HG02885 (cell line): ENCODE measurements at regions not wholly inside any gene's neighbourhood (a gene's known extent, or its start where the extent isn't known, plus 50 kb on each side); places are given as distances from the start of the nearest gene placed in this dataset.
"Not testable (repeated sequence)": the region's sequence is repeated elsewhere in the genome, so short reads cannot be mapped to it uniquely, and the experiment has no call there.

ENCODE experiments used
- ATAC-seq: cut with Tn5 transposase; IDR thresholded peaks from one replicate; pipeline ENCODE4 v1.9.1; 2021; ENCODE audit warnings: mild to moderate bottlenecking; ENCODE audit not compliant: unreplicated experiment, poor library complexity

DNA sequence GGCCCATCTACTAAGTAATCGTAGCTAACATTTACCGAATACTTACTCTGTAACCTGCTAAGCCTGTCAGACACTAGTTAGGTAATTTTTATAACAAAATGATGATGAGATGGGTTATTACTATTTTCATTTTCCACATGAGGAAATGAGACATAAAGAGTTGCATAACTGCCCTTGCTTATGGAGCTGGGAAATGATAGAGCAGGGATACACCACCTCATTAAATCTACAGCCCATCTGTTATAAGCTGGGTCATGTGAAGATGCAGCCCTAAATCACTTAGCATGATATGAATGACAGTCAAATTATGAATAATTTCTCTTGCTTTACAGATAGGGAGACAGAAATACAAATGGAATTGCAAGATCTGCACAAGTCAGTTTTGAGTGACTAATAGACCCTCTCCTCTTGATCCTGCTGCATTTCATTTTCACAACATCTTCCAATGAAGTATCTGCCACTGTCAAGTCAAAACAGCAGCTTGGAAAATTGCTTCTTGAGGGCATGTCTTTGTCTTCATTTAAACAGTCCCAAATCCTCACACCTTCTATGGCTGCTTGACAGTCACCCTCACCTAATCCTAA, 364.7 kb downstream of the PRELID2 start:
- ATAC-seq, result no peak

DNA sequence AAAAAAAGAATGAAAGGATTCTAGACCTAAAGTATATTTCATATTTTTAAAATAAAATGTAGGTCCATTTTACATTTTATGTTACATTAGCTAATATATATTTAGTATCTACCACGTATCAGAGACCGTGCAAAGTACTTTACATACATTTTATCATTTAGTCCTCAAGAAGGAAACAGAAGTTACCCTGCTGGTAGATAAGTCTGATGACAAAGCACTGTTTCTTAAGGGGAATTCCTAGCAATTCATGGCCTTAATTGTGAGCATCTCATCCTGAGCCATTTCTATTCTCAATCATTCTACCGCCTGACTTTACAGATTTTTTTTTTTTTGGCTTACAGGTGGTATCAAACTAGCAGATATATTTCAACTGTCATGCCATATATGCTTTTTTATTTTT, 367.7 kb downstream of the PRELID2 start:
- no peak for ATAC-seq

DNA sequence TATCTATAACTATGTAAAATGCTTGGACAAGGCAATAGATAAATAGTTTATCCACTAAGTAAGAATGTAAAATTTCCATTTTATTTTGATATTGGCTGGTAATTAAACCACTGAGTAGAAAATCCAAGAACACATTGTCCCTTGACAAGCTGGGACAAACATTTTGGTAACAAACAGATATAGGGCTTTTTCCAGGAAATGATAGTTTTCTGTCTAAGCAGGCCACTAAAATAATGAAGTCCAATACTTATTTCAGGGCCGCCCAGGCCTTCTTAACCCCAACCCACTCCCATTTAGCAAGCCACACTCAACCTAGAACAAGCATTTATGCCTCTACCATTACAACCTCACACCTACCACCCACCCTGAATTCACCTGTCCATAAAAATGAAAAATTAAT, 368.6 kb downstream of the PRELID2 start:
- no peak for ATAC-seq

DNA sequence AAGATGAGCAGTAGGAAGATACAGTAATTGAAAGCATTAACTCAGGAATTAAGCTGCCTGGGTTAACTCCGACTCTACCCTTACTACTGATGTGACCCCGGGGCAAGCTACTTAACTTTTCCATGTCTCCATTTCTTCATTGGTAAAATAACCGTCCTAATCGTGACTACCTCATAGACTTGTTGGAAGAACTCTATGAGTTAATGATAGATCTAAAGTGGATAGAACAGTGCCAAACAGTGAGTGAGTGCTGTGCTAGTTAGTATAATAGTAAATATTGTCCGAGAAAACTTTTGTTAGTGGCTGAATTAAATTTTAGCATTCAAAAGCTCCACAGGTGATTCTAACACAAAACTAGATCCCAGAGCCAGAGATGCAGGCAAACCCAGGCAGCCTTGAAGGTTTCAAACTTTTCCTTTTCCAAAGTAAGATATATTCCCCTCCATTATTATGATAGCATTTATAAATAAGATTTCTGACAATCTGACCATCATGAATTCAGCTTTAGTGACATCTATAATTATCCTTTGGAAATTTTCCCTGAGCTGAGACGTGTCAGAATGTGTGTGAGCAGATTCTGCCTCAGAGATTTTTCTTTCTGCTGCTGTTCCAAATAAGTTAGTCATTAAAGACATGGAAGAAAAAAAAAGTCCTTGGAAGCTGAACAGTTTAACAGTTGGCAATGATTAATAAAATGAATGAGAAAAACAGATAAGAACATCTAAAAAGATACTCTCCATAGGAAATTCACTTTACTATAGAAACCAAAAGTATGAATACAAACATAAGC, 369.5 kb downstream of the PRELID2 start:
- no peak for ATAC-seq

DNA sequence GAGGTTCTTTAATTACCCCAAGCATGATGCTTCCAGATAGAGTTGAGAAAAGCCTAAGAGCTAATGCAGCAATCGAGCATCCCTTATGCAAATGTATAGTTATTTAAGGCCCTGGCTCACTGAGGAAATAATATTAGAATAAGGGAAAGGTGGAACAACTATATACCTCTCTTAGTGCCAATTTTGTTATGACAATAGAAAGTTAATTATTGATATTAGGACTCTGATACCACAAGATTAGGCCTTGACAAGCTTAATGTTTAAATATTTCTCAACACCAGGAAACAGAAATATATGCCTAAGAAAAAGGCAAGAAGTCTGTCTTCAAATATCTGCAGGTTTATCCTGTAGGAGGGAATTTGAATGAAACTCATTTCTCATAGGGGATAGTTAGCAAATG, 371.0 kb downstream of the PRELID2 start:
- no peak for ATAC-seq

DNA sequence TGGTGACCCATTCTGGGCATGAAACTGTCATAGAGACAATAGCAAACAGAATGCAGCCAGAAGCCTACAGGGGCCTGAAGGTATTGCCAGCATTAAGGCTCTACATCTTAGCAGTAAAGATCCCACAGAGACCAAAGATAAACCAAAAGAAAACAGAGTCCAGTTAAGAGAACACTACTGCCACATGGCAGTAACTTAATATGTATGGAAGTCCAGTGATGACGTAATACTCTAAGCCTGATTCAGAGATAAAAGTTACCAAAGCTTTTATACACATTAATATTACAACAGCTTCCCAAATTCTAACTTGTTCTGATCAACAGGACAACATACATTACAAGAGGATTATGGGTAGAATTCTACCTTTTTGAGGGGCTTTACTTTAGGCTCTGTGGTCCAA, 371.5 kb downstream of the PRELID2 start:
- ATAC-seq, result no peak

DNA sequence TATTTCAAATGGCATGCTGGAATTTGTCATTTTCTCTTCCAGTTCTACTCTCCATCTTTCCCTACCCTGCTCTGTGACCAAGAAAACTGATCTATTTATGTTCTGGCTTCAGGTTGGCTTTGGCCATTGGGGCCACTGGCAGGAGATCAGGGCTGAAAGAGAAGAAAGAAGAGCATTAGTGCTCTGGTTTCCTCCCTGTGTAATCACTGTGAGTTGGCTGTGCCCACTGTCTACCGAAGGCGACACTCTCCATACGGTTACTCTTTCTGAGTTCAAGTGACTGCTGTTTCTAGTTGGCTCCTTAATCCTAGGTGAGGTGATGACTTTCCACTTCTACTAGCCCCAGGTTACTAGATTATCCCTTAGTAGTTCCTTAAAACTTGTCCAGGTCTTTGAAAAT, 372.6 kb downstream of the PRELID2 start:
- ATAC-seq, result no peak

DNA sequence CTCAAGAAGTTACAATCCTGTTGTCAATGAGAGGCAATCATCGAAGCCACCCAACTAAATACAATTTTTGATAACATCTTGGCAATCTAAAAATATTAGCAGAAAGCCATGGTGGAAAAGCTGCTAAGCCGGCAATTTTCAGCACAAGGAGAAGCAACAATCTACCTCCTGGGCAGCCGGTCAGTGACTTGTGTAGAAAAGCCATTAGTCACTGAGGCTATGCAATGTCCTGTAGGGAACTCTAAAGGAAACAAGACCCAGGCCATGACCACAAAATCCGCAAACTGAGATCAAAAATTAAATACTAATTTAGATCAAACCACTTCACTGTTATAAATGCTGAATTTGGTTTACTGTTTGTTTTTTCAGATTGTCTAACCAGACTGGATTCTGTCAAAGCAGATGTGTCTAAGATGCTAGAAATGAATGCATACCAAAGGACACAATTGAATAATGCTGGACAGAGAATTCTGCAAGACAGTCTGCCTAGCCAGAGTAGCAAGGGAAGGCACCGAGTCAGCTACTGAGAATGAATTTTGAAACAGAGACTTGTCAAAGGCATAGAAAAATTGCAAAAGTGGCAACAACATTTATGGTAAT, 384.8 kb downstream of the PRELID2 start:
- ATAC-seq, result no peak

DNA sequence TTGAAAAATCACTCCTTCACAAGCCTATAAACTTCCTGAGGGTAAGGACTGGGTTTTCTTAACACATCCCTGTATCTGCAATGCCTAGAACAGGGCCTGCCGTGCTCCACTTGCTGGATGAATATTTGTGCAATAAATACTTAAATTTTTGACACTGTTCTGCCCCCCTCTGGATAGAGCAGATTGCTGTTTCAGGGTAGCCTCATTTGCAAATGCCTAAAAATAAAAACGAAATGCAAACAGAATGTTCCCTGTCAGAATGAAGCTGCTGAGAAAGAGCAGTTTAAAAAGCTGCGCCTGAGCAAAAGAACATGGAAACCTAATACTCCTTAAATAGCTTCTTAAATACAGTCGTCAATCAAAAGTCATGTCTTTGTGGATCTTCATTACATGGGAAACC, 385.3 kb downstream of the PRELID2 start:
- no peak for ATAC-seq

DNA sequence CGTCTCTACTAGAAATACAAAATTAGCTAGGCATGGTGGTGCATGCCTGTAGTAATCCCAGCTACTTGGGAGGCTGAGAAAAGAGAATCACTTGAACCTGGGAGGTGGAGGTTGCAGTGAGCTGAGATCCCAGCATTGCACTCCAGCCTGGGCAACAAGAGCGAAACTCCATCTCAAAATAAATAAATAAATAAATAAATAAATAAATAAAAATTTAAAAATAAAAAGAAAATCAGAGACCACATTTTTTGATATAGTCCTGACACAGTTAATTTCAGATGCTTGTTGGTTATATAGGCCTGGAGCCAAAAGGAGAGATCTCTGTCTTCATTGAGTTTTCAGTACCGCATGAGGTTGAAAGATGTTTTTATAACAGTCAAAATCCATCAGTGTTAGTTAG, 388.3 kb downstream of the PRELID2 start:
- ATAC-seq, result not testable (repeated sequence)

DNA sequence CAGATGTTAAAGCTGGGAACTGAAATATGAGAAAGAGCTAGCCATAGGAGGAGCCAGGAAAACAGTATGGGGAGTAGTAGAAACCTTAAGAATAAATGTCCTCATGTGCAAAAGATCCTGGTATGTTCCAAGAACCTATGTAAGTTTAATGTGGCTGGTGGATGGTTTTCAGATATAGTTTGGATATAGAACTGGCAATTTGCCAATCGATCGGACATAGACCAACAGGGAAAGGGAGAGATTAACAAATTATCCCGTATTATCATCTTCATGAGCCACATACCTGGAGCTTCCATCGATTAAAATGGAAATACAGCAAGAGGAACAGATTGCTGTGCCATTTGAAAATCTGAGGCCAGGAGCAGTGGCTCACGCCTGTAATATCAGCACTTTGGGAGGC, 388.7 kb downstream of the PRELID2 start:
- ATAC-seq, result no peak

DNA sequence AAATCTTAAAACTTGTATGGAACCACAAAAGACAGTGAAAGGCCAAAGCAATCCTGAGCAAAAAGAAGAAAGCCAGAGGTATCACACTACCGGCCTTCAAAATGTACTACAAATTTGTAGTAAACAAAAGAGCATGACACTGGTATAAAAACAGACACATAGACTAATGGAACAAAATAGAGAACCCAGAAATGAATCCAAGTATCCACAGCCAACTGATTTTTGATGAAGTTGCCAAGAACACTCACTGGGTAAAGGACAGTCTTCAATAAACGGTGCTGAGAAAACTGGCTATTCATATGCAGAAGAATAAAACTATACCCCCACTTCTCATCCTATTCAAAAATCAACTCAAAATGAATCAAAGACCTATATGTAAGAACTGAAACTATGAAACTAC, 390.1 kb downstream of the PRELID2 start:
- no peak for ATAC-seq

DNA sequence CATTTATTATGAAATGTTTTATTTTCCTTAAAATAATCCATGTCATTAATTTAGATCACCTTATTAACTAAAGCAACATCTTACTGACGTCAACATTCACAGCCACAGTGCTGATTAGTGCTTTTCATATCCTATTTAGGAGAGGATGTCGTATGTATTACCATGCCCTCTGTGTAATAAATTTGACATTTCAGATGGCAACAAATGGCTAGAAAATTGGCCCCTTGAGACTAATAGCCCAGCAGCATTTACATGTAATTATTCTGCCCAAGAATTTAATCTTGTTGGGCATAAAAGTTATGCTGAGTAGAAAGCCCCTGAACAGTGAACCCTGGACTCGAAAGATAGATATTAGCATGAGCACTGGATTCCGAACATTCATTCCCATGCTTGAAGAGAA, 391.2 kb downstream of the PRELID2 start:
- ATAC-seq, result no peak

DNA sequence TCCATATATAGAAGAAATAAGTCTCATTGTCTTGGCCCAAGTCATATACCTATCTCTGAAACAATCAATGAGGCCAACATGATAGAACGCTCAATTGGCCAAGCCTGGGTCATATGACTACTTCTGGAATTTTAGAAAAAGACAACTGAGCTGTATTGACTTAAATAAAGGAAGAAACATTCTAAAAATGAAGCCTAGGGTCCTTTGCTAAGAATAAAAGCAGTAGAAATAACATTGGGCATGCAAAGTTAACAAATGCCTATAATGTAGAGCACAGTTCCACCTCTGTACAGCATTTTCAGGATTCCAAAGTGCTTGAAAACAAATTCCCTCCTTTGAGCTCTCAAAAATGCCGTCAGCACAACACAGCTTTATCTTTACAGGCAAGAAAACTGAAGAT, 391.8 kb downstream of the PRELID2 start:
- ATAC-seq, result no peak

DNA sequence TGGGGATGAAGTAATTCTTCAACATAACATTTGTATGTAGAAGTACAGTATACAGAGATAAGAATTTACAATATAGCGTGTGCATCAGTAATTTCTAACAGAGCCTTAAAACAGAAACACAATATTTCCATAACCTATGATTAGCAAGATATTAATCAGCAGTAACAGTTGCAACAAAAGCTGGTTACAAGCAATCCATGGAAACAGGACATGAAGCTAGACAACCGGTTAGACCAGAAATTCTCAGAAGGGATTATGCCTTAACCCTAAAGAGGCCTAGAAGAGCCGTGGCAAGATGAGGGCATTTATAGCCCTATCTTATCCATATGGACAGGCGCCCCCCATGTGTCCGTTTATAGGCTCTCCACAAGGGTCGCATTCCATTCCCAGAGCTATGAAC, 392.5 kb downstream of the PRELID2 start:
- not testable (repeated sequence) for ATAC-seq

DNA sequence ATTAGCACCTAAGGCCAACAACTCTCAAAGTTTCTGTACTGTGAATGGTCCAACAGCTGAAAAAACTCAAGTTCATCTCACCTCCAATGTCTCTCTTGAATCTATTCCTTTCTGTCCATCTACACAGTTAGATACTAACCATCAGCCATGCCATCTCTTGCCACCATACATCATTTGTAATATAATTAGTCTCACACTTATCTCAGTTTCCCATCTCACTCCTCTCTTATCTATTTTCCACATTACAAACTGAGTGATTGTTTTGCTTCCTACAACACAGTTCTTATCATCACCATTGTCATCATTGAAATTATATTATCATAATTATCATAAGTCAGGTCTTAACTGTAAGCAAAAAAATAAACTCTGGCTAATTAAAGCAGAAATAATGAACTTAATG, 393.9 kb downstream of the PRELID2 start:
- no peak for ATAC-seq

DNA sequence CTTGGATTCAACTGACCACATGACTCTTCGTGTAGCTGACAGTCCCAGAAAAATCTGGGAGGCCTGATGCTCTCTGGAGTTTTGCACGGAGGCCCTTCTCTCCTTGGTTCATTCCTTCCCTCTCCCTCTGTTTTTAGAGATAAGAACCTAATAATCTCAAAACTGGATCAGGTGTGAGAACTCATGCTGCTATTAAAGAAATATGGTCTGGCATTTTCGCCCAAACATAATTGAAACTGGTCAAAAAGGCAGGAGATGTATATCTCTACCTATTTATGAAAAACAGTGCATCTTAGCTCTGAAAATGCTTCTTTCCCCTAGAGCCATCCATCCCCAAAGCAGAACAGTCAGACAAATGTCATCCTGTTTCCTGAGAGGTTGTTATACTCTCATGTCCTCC, 397.5 kb downstream of the PRELID2 start:
- ATAC-seq, result no peak

DNA sequence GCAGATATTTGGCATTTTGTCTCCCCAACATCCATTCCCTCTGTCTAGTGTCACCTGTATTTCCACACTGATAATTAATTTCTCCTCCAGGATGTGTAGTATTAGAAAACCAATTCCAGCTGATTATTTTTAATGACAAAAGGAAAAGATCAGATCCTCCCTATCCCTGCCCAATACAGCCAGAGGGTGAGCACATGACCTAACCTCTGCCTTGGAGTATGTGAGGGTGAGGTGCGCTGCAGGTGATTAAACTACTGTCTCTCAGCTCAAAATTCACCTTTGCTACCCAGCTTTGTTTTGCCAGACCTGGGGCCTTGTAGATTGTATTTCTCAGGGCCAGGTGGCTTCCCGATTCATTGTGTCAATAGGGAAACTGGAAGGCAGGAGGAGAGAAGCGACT, 402.1 kb downstream of the PRELID2 start:
- ATAC-seq, result no peak

DNA sequence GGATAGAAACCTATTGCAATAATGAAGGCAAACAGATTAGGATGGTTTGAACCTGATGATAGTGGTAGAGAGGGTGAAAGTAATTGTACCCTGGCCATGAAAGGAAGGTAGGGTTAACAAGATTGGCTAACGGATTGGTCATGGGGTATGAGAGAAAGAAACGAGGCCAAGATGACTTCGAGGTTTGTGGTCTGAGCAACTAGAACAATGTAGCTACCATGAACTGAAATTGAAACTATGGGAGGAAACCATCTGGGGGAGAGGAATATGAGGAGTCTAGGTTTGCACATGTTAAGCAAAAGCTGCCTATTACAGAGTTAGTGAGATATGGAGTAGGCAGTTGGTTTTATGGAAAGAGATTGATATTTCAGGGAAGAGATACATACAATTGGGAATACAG, 406.0 kb downstream of the PRELID2 start:
- peak; percentile 68 for ATAC-seq

DNA sequence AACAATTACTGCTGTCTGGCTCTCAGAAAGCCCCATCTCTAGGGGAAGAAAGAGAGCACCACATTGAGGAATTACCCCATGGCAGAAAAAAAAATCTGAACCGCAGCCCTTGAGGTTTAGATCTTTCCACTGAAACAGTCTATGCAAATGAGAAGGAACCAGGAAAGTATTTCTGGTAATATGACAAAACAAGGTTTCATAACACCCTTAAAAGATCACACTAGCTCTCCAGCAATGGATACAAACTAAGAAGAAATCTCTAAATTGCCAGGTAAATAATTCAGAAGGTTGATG, 427.1 kb downstream of the PRELID2 start:
- peak; percentile 74 for ATAC-seq

DNA sequence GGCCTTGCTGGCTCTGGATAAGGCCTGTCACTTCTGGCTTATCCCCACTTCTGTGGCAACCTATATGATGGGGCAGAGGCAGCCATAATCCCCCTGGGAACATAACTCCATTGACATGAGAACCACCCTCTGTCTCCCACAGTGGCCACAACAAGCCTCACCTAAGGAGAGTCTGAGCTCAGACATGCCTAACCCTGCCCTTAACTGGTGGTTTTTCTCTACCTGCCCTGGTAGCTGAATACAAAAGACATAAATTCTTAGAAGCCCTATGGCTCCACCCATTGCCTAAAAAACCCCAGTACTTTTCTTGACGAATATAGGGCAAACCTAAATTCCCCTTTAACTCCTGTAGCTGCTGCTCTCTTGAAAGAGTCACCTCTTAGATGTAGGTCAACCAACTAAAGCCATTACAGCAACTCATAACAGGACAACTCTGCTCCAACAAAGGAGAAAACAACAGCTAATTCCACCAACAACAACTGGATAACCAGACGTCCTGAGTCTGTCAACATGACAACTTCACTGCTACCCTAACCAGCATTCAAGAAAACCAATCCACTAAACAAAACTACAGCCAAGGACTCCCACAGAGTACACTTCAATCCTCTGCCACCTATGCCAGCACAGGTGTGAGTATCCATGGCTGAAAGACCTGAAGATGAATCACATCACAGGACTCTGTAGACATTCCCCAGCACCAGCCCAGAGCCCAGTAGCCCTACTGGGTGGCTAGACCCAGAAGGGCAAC, 427.7 kb downstream of the PRELID2 start:
- peak; percentile 62 for ATAC-seq
